Muscle layer of duodenum (tissue), 2 donors: ENCODE measurements at regions not wholly inside any gene's neighbourhood (a gene's known extent, or its start where the extent isn't known, plus 50 kb on each side); places are given as distances from the start of the nearest gene placed in this dataset.
"Not testable (repeated sequence)": the region's sequence is repeated elsewhere in the genome, so short reads cannot be mapped to it uniquely, and the experiment has no call there.

Source experiments
- H3K27ac ChIP-seq: one replicate; pipeline ENCODE4 v1.7.0; 2013; ENCODE audit warnings: mild to moderate bottlenecking, low read length
- H3K27me3 ChIP-seq: one replicate; pipeline ENCODE4 v1.7.0; 2013; ENCODE audit warnings: low read depth, mild to moderate bottlenecking, control low read depth, low read length
- H3K36me3 ChIP-seq, 2 donors: one replicate each; pipeline ENCODE4 v1.7.0; 2013; ENCODE audit warnings: low read length in 2 of 2, control low read depth in 1 of 2, mild to moderate bottlenecking in 1 of 2; ENCODE audit not compliant: insufficient read depth in 2 of 2, control insufficient read depth in 1 of 2
- H3K4me1 ChIP-seq, 2 donors: one replicate each; pipeline ENCODE4 v1.7.0; 2013; ENCODE audit warnings: low read length in 2 of 2, mild to moderate bottlenecking in 2 of 2, control low read depth in 1 of 2, moderate library complexity in 1 of 2; ENCODE audit not compliant: insufficient read depth in 2 of 2, control insufficient read depth in 1 of 2
- H3K4me3 ChIP-seq, 2 donors: one replicate each; pipeline ENCODE4 v1.7.0; 2013; ENCODE audit warnings: low read length in 2 of 2, low read depth in 1 of 2, mild to moderate bottlenecking in 1 of 2
- H3K9me3 ChIP-seq, 2 donors: one replicate each; pipeline ENCODE4 v1.7.0; 2013; ENCODE audit warnings: low read length in 2 of 2, control low read depth in 1 of 2, mild to moderate bottlenecking in 1 of 2; ENCODE audit not compliant: control insufficient read depth in 1 of 2
- donor health status: healthy.

DNA sequence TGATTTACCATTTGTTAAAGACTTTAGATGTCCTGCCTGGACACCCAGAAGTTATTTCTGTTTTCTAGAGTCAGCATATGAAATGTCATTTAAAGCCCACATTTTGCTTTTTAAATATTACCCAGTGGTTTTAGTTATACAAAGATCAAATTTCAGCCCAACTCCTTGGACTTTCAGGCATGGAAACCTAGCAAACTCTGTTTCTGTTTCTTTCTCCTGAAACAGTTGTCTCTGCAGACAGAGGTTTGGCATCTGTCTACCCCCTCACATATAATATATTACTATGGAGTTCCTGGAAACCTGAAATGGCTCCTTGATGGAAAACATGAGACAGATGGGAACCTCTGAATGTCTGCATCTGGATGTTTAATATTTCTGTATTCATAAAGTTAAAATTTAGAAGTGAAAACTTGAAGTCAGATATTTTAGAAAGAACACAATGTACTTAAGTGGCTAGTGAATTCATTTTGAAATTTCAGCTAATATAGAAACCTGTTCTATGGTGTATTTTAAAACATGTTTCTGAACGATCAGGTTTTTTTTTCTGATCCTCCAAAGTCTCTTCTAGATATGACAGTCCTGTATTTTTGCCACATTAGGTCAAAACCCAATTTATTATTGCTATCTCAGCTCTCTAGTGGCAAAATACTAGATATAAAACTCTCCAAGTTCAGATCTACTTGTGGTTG is 743.3 kb downstream of the CD109 start:
- Histone ChIP-seq H3K27ac (no peak overlapping the region), H3K4me1 (peaks cover 0 to 8% of the 10 kb centered on the region in 2 donors), H3K36me3 (no peaks in the 10 kb centered on the region), H3K27me3 (no peaks in the 10 kb centered on the region), H3K9me3 (no peaks in the 10 kb centered on the region), H3K4me3 (no peak overlapping the region)

- not testable (repeated sequence) for H3K27me3 ChIP-seq, H3K4me3 ChIP-seq, H3K36me3 ChIP-seq, H3K27ac ChIP-seq, H3K9me3 ChIP-seq
- peaks cover 0 to 15% of the 10 kb centered on the region in 2 donors for H3K4me1 ChIP-seq
Observed at GRCh38 chr6:74438395-74438794, 742.4 kb downstream of the CD109 start.

DNA sequence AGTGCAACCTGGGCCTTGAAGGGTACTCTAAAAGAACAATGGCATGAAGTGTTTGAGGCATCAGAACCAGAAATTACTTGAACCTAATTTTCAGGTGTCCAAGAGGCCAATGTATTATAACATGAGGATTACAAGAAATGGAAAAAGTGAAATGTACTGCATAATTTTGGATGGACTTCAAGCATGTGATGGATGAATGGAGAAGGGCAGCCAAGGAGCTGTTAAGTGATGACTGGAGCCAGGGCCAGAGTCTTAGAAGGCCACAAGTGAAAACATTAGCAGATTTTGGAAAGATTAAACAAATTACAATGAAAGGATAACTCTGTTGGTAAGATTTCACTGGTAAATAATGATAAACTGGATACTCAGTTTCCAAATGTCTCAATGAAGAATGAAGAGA is 738.2 kb downstream of the CD109 start:
- Histone ChIP-seq H3K27ac (no peak overlapping the region), H3K27me3 (no peaks in the 10 kb centered on the region), H3K9me3 (no peaks in the 10 kb centered on the region), H3K36me3 (no peaks in the 10 kb centered on the region), H3K4me1 (peaks cover 0 to 18% of the 10 kb centered on the region in 2 donors), H3K4me3 (no peak overlapping the region)

DNA sequence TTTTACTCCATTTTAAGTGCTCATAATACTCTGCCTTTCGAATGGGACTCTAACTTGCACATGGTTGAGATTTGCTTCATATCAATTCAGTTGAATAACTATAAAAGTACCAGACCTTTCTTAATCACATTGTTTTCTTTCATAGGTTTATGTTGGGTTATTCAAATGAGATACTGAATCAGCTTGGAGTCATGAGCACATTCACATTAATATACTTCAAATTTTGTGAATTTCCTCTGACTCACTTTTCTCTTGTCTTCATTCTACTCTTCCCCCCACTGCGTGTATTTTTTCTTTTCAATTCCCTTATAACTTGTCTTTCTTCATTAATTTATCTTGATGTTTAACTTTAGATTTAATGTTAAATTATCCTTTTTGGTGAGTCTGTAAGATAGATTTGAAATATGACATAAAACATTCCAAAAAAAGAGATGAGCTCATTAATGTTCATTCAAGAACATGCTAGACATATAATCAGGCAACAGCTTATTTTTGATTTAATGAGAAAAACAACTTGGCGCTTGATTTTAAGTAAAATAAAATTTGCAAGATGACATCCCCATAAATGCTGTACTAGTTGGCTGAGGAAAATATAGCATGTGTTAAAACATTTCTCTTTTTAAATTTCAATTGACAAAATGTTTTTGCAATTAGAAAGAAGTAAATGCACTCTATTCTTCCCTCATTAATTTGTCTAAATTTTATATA is 736.0 kb downstream of the CD109 start:
- peaks cover 0 to 16% of the 10 kb centered on the region in 2 donors for H3K4me1 ChIP-seq
- H3K9me3 ChIP-seq: no peaks in the 10 kb centered on the region
- H3K36me3 ChIP-seq: no peaks in the 10 kb centered on the region
- no peaks in the 10 kb centered on the region for H3K27me3 ChIP-seq
- H3K4me3 ChIP-seq: no peak overlapping the region
- H3K27ac ChIP-seq: no peak overlapping the region

- H3K9me3 ChIP-seq: no peaks in the 10 kb centered on the region
- no peaks in the 10 kb centered on the region for H3K4me1 ChIP-seq
- no peak overlapping the region for H3K4me3 ChIP-seq
- H3K27me3 ChIP-seq: no peaks in the 10 kb centered on the region
- H3K27ac ChIP-seq: no peak overlapping the region
- H3K36me3 ChIP-seq: no peaks in the 10 kb centered on the region
Observed at GRCh38 chr6:74420221-74420620, 724.2 kb downstream of the CD109 start.

GRCh38 chr6:74415056-74415455 is 719.1 kb downstream of the CD109 start:
- Histone ChIP-seq H3K27ac (no peak overlapping the region), H3K27me3 (no peaks in the 10 kb centered on the region), H3K36me3 (no peaks in the 10 kb centered on the region), H3K4me3 (no peak overlapping the region), H3K9me3 (no peaks in the 10 kb centered on the region), H3K4me1 (no peaks in the 10 kb centered on the region)

- no peaks in the 10 kb centered on the region for H3K36me3 ChIP-seq
- H3K27me3 ChIP-seq: no peaks in the 10 kb centered on the region
- no peaks in the 10 kb centered on the region for H3K9me3 ChIP-seq
- no peak overlapping the region for H3K4me3 ChIP-seq
- no peaks in the 10 kb centered on the region for H3K4me1 ChIP-seq
- no peak overlapping the region for H3K27ac ChIP-seq
Observed at GRCh38 chr6:74410630-74411029, 714.6 kb downstream of the CD109 start.

- Histone ChIP-seq H3K27ac (no peak overlapping the region), H3K36me3 (no peaks in the 10 kb centered on the region), H3K27me3 (no peaks in the 10 kb centered on the region), H3K4me3 (no peak overlapping the region), H3K4me1 (no peaks in the 10 kb centered on the region), H3K9me3 (no peaks in the 10 kb centered on the region)
Observed at GRCh38 chr6:74409447-74409846, 713.4 kb downstream of the CD109 start.

GRCh38 chr6:74408844-74409243 is 712.8 kb downstream of the CD109 start:
- Histone ChIP-seq H3K27ac (no peak overlapping the region), H3K27me3 (no peaks in the 10 kb centered on the region), H3K36me3 (no peaks in the 10 kb centered on the region), H3K4me3 (no peak overlapping the region), H3K4me1 (no peaks in the 10 kb centered on the region), H3K9me3 (no peaks in the 10 kb centered on the region)

DNA sequence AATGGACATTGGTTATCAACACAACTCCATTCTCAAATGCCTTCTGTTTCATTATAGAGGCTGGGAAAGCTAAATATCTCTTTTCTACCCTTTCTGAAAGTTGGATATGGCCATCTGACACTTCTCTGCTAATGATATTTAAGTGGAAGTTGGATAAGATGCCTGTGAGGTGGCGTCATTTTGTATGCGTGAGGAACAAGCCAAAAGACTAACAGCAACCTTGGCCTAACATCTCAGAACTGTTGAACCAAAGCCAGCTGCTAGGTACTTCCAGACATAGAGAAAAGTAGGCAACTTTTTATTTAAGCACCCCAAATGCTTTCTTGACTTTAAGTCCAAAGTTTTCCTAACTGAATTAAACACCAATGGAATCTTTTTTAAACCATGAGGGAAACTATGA is 708.4 kb downstream of the CD109 start:
- Histone ChIP-seq H3K27ac (no peak overlapping the region), H3K4me3 (no peak overlapping the region), H3K36me3 (no peaks in the 10 kb centered on the region), H3K4me1 (no peaks in the 10 kb centered on the region), H3K27me3 (no peaks in the 10 kb centered on the region), H3K9me3 (no peaks in the 10 kb centered on the region)

DNA sequence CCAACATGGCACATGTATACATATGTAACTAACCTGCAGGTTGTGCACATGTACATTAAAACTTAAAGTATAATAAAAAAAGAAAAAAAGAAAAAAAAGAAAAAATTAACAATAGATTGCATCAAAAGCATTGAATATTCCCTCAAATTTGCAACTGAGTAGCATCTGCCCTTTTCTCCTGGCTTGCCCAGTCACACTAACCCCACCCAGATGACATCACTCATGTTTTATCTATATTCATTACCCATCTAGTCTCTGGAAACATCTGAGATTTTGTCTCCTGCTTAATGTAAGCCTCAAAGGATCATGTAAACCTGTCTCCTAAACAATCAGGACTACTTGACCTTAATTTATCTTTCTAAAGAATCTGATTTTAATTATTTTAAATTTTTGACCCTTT is 706.8 kb downstream of the CD109 start:
- H3K9me3 ChIP-seq: no peaks in the 10 kb centered on the region
- H3K4me3 ChIP-seq: no peak overlapping the region
- H3K27me3 ChIP-seq: no peaks in the 10 kb centered on the region
- H3K36me3 ChIP-seq: no peaks in the 10 kb centered on the region
- H3K4me1 ChIP-seq: no peaks in the 10 kb centered on the region
- no peak overlapping the region for H3K27ac ChIP-seq

DNA sequence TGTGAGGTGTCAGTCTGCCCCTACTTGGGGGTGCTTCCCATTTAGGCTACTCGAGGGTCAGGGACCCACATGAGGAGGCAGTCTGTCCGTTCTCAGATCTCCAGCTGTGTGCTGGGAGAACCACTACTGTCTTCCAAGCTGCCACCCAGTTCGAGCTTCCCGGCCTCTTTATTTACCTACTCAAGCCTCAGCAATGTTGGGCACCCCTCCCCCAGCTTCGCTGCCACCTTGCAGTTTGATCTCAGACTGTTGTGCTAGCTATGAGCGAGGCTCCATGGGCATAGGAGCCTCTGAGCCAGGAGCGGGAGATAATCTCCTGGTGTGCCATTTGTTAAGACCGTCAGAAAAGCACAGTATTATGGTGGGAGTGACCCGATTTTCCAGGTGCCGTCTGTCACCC is 682.4 kb downstream of the CD109 start:
- not testable (repeated sequence) for H3K4me1 ChIP-seq, H3K4me3 ChIP-seq, H3K27ac ChIP-seq, H3K9me3 ChIP-seq, H3K36me3 ChIP-seq, H3K27me3 ChIP-seq
